ENCODE measurements at regions not wholly inside any gene's neighbourhood (a gene's known extent, or its start where the extent isn't known, plus 50 kb on each side); places are given as distances from the start of the nearest gene placed in this dataset.

GRCh38 chr20:19079536-19080299, 132.7 kb upstream of the SLC24A3 start:
- peak; percentile 4 for DNase-seq

- DNase-seq = no peak
Measured at GRCh38 chr20:19081937-19082336, 130.5 kb upstream of the SLC24A3 start.

- DNase-seq = no peak
Measured at GRCh38 chr20:19083136-19083621, 129.3 kb upstream of the SLC24A3 start.

- no peak for DNase-seq
Measured at GRCh38 chr20:19090332-19090731, 122.1 kb upstream of the SLC24A3 start.

GRCh38 chr20:19094959-19095541, 117.4 kb upstream of the SLC24A3 start:
- no peak for DNase-seq

GRCh38 chr20:19095762-19096161, 116.7 kb upstream of the SLC24A3 start:
- no peak for DNase-seq

GRCh38 chr20:19096843-19097242, 115.6 kb upstream of the SLC24A3 start:
- DNase-seq = peak; percentile 19

- no peak for DNase-seq
Measured at GRCh38 chr20:19098117-19098516, 114.3 kb upstream of the SLC24A3 start.

- no peak for DNase-seq
Measured at GRCh38 chr20:19098806-19099578, 113.5 kb upstream of the SLC24A3 start.

- DNase-seq = no peak
Measured at GRCh38 chr20:19099596-19100545, 112.6 kb upstream of the SLC24A3 start.

GRCh38 chr20:19100975-19101374, 111.5 kb upstream of the SLC24A3 start:
- no peak for DNase-seq

GRCh38 chr20:19104186-19104585, 108.3 kb upstream of the SLC24A3 start:
- DNase-seq = no peak

- DNase-seq = no peak
Measured at GRCh38 chr20:19108155-19108554, 104.3 kb upstream of the SLC24A3 start.

- DNase-seq = no peak
Measured at GRCh38 chr20:19110285-19110684, 102.2 kb upstream of the SLC24A3 start.

- DNase-seq = no peak
Measured at GRCh38 chr20:19110881-19111460, 101.5 kb upstream of the SLC24A3 start.

GRCh38 chr20:19112828-19113227, 99.6 kb upstream of the SLC24A3 start:
- peak; percentile 34 for DNase-seq

- DNase-seq = peak; percentile 21
Measured at GRCh38 chr20:19113343-19113930, 99.0 kb upstream of the SLC24A3 start.

GRCh38 chr20:19114410-19114809, 98.0 kb upstream of the SLC24A3 start:
- DNase-seq = no peak

GRCh38 chr20:19115581-19115980, 96.9 kb upstream of the SLC24A3 start:
- no peak for DNase-seq

GRCh38 chr20:19120011-19120410, 92.4 kb upstream of the SLC24A3 start:
- DNase-seq = no peak

- DNase-seq = no peak
Measured at GRCh38 chr20:19120569-19120968, 91.9 kb upstream of the SLC24A3 start.

GRCh38 chr20:19121463-19121862, 91.0 kb upstream of the SLC24A3 start:
- DNase-seq = no peak
